ENCODE measurements at regions not wholly inside any gene's neighbourhood (a gene's known extent, or its start where the extent isn't known, plus 50 kb on each side); places are given as distances from the start of the nearest gene placed in this dataset.

DNA sequence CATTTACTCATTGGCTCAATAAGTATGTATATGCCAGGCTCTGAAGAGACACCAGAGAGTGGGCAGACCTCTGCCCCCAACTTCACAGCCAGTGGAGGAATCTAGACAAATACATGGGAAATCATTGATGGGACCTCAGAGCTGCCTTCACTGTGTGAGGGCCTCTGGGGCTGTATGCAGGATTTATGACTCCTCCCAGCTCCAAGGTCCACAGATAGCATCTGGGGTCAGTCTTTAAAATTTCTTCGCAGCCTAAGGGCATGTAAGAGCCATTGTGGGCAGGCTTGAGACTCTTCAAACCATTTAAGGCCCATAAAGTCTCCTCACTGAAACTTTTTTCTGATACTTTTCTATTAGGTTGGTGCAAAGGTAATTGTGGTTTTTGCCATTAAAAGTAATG is 125.5 kb downstream of the SPTSSA start:
- intact Hi-C loops (cut with micrococcal nuclease) = no loop called here

More for the DNA sequence above, 125.5 kb downstream of the SPTSSA start:
- H3K4me3 ChIP-seq (replicated peaks in 1 of 2; ENCODE audit: low read depth in 1 of 2, low read length in 2 of 2) = no peak overlapping the region
- no peaks in the 10 kb centered on the region for H3K9me3 ChIP-seq (ENCODE audit: control insufficient read depth in 1 of 2, insufficient read depth in 1 of 2, low read depth in 1 of 2, low read length in 2 of 2)
- ATAC-seq (no peak), DNase-seq (ENCODE audit: low read depth, low spot score) (no peak)
- H3K4me1 ChIP-seq (ENCODE audit: control insufficient read depth in 1 of 2, insufficient read depth in 2 of 2, low read length in 2 of 2) = peaks cover 6 to 14% of the 10 kb centered on the region in 2 experiments; a peak in 3 of 4 replicates
- no peaks in the 10 kb centered on the region for H3K36me3 ChIP-seq (ENCODE audit: control insufficient read depth in 1 of 2, insufficient read depth in 2 of 2, low read length in 2 of 2)
- H3K9ac ChIP-seq (ENCODE audit: low read length) = no peak overlapping the region
- H3K27me3 ChIP-seq (ENCODE audit: insufficient read depth, low read length) = no peaks in the 10 kb centered on the region
- no peak overlapping the region for H2AFZ ChIP-seq (ENCODE audit: low read depth, low read length, poor library complexity, severe bottlenecking)
- TF ChIP-seq POLR2AphosphoS5 (IDR thresholded peaks at IDR 0.05; ENCODE audit: low read depth, low read length) (no peak), CBX3 (IDR thresholded peaks at IDR 0.05; ENCODE audit: low read depth) (no peak), ELF1 (IDR thresholded peaks at IDR 0.05; ENCODE audit: borderline replicate concordance, low read depth) (no peak), SRF (IDR thresholded peaks at IDR 0.05; ENCODE audit: low read depth) (no peak), FOSL1 (IDR thresholded peaks at IDR 0.05; ENCODE audit: low read depth) (no peak), EZH2phosphoT487 (IDR thresholded peaks at IDR 0.05; ENCODE audit: borderline replicate concordance) (no peak), CEBPB (IDR thresholded peaks at IDR 0.05; ENCODE audit: low read depth) (no peak), ZFX (IDR thresholded peaks at IDR 0.05) (no peak), SIN3A (IDR thresholded peaks at IDR 0.05; ENCODE audit: low read depth) (no peak), ZNF274 (IDR thresholded peaks at IDR 0.05; ENCODE audit: low read depth, low read length) (no peak), EGR1 (IDR thresholded peaks at IDR 0.05; ENCODE audit: low read depth) (no peak)
- TF ChIP-seq, protein P1, sequence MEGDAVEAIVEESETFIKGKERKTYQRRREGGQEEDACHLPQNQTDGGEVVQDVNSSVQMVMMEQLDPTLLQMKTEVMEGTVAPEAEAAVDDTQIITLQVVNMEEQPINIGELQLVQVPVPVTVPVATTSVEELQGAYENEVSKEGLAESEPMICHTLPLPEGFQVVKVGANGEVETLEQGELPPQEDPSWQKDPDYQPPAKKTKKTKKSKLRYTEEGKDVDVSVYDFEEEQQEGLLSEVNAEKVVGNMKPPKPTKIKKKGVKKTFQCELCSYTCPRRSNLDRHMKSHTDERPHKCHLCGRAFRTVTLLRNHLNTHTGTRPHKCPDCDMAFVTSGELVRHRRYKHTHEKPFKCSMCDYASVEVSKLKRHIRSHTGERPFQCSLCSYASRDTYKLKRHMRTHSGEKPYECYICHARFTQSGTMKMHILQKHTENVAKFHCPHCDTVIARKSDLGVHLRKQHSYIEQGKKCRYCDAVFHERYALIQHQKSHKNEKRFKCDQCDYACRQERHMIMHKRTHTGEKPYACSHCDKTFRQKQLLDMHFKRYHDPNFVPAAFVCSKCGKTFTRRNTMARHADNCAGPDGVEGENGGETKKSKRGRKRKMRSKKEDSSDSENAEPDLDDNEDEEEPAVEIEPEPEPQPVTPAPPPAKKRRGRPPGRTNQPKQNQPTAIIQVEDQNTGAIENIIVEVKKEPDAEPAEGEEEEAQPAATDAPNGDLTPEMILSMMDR (IDR thresholded peaks at IDR 0.05 in 2 of 3, conservative IDR thresholded peaks at IDR 0.05 in 1 of 3; ENCODE audit: borderline replicate concordance in 1 of 3, insufficient read depth in 1 of 3, low read depth in 2 of 3, low read length in 2 of 3) = no peak
- TF ChIP-seq, protein P2, sequence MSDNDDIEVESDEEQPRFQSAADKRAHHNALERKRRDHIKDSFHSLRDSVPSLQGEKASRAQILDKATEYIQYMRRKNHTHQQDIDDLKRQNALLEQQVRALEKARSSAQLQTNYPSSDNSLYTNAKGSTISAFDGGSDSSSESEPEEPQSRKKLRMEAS (IDR thresholded peaks at IDR 0.05) = no peak
- TF ChIP-seq, protein P3, sequence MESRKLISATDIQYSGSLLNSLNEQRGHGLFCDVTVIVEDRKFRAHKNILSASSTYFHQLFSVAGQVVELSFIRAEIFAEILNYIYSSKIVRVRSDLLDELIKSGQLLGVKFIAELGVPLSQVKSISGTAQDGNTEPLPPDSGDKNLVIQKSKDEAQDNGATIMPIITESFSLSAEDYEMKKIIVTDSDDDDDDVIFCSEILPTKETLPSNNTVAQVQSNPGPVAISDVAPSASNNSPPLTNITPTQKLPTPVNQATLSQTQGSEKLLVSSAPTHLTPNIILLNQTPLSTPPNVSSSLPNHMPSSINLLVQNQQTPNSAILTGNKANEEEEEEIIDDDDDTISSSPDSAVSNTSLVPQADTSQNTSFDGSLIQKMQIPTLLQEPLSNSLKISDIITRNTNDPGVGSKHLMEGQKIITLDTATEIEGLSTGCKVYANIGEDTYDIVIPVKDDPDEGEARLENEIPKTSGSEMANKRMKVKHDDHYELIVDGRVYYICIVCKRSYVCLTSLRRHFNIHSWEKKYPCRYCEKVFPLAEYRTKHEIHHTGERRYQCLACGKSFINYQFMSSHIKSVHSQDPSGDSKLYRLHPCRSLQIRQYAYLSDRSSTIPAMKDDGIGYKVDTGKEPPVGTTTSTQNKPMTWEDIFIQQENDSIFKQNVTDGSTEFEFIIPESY (IDR thresholded peaks at IDR 0.05; ENCODE audit: extremely low read depth, insufficient replicate concordance, low read length) = no peak
- TF ChIP-seq, protein P4, sequence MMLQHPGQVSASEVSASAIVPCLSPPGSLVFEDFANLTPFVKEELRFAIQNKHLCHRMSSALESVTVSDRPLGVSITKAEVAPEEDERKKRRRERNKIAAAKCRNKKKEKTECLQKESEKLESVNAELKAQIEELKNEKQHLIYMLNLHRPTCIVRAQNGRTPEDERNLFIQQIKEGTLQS (IDR thresholded peaks at IDR 0.05) = no peak
- ChIA-PET RAD21 (ENCODE audit: low non-redundant PET in 1 of 2, low total read pairs in 2 of 2, uncharacterized antibody in 2 of 2, unreplicated experiment in 2 of 2) (no interaction called here), POLR2A (no interaction called here), CTCF (interaction anchor here (1.0 kb wide), 1 partner anchor 14 kb away, joined by 3 read pairs; no protein-coding TSS in a partner anchor)
- no TSS peak for BruUV-seq (replicated peaks)
- H3K9me2 ChIP-seq (ENCODE audit: insufficient read depth) = no peaks in the 10 kb centered on the region
- H3K27ac ChIP-seq (ENCODE audit: low read depth, low read length) = no peak overlapping the region
- no peaks in the 10 kb centered on the region for H4K20me1 ChIP-seq (ENCODE audit: insufficient read depth)
- H3K79me2 ChIP-seq (ENCODE audit: insufficient read depth, low read length) = no peaks in the 10 kb centered on the region
- no peak overlapping the region for H3K4me2 ChIP-seq (ENCODE audit: low read length)

All from HCT116 (cell line).